ENCODE measurements at regions not wholly inside any gene's neighbourhood (a gene's known extent, or its start where the extent isn't known, plus 50 kb on each side); places are given as distances from the start of the nearest gene placed in this dataset.

DNA sequence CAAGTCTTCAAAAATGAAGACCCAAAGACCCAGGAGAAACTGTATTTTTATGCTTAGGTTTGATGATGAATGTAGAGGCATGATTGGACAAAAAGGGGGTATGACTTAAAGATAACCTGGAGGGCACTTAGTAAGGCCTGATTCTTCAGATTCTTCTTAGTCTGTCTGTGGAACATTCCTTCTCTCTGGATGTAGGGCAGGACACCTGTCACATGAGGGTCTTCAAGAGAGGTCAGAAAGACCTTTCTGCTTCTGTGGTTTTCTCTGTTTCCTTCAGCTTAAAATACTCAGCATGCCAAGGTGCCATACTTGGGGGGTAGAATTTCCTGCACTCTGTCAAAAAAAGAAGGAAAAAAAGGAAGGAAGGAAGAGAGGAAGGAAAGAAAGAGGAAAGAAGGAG, 78.1 kb downstream of the BLID start:
- ChIA-PET CTCF (no interaction called here), POLR2A (no interaction called here), RAD21 (ENCODE audit: low non-redundant PET in 1 of 2, low total read pairs in 2 of 2, uncharacterized antibody in 2 of 2, unreplicated experiment in 2 of 2) (no interaction called here)
- Histone ChIP-seq H2AFZ (ENCODE audit: low read depth, low read length, poor library complexity, severe bottlenecking) (no peak overlapping the region), H3K4me2 (ENCODE audit: low read length) (no peak overlapping the region), H4K20me1 (ENCODE audit: insufficient read depth) (no peaks in the 10 kb centered on the region), H3K9ac (ENCODE audit: low read length) (no peak overlapping the region), H3K27ac (ENCODE audit: low read depth, low read length) (no peak overlapping the region), H3K27me3 (ENCODE audit: insufficient read depth, low read length) (no peaks in the 10 kb centered on the region), H3K9me2 (ENCODE audit: insufficient read depth) (no peaks in the 10 kb centered on the region), H3K4me3 (replicated peaks in 1 of 2; ENCODE audit: low read depth in 1 of 2, low read length in 2 of 2) (no peak overlapping the region), H3K4me1 (ENCODE audit: control insufficient read depth in 1 of 2, insufficient read depth in 2 of 2, low read length in 2 of 2) (peaks cover 0 to 7% of the 10 kb centered on the region in 2 experiments; a peak in 1 of 4 replicates), H3K9me3 (ENCODE audit: control insufficient read depth in 1 of 2, insufficient read depth in 1 of 2, low read depth in 1 of 2, low read length in 2 of 2) (no peaks in the 10 kb centered on the region), H3K79me2 (ENCODE audit: insufficient read depth, low read length) (no peaks in the 10 kb centered on the region), H3K36me3 (ENCODE audit: control insufficient read depth in 1 of 2, insufficient read depth in 2 of 2, low read length in 2 of 2) (no peaks in the 10 kb centered on the region)
- no TSS peak for BruUV-seq (replicated peaks)
- no peak for TF ChIP-seq TCF7L2 (IDR thresholded peaks at IDR 0.05; ENCODE audit: borderline replicate concordance, extremely low read depth, insufficient read depth, insufficient read length)
- no peak for TF ChIP-seq CEBPB (IDR thresholded peaks at IDR 0.05; ENCODE audit: low read depth)
- TF ChIP-seq EZH2phosphoT487 (IDR thresholded peaks at IDR 0.05; ENCODE audit: borderline replicate concordance) = no peak
- TF ChIP-seq REST (IDR thresholded peaks at IDR 0.05; ENCODE audit: low read depth) = no peak
- TF ChIP-seq EZH2 (IDR thresholded peaks at IDR 0.05) = no peak
- no peak for TF ChIP-seq SP1 (IDR thresholded peaks at IDR 0.05; ENCODE audit: low read depth)
- TF ChIP-seq ZFX (IDR thresholded peaks at IDR 0.05) = no peak
- TF ChIP-seq, protein P1, sequence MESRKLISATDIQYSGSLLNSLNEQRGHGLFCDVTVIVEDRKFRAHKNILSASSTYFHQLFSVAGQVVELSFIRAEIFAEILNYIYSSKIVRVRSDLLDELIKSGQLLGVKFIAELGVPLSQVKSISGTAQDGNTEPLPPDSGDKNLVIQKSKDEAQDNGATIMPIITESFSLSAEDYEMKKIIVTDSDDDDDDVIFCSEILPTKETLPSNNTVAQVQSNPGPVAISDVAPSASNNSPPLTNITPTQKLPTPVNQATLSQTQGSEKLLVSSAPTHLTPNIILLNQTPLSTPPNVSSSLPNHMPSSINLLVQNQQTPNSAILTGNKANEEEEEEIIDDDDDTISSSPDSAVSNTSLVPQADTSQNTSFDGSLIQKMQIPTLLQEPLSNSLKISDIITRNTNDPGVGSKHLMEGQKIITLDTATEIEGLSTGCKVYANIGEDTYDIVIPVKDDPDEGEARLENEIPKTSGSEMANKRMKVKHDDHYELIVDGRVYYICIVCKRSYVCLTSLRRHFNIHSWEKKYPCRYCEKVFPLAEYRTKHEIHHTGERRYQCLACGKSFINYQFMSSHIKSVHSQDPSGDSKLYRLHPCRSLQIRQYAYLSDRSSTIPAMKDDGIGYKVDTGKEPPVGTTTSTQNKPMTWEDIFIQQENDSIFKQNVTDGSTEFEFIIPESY (IDR thresholded peaks at IDR 0.05; ENCODE audit: extremely low read depth, insufficient replicate concordance, low read length) = no peak
- no peak for TF ChIP-seq EGR1 (IDR thresholded peaks at IDR 0.05; ENCODE audit: low read depth)
- intact Hi-C loops (cut with micrococcal nuclease) = no loop called here
- no peak for ATAC-seq
- DNase-seq (ENCODE audit: low read depth, low spot score) = no peak

Data from HCT116 (cell line).